Omental fat pad (tissue), 3 donors: ENCODE measurements at regions not wholly inside any gene's neighbourhood (a gene's known extent, or its start where the extent isn't known, plus 50 kb on each side); places are given as distances from the start of the nearest gene placed in this dataset.
"Not testable (repeated sequence)": the region's sequence is repeated elsewhere in the genome, so short reads cannot be mapped to it uniquely, and the experiment has no call there.

Experiments
- ATAC-seq: fragments of 150-250 bp; one replicate; pipeline ENCODE4 v1.9.1; 2016; ENCODE audit warnings: mild to moderate bottlenecking, moderate library complexity; ENCODE audit not compliant: low FRiP score
- DNase-seq: peaks from one replicate; pipeline ENCODE4 v3.0.0-alpha.2; 2019; ENCODE audit warnings: low spot score
- TF ChIP-seq, protein P1 (sequence below), 3 donors: fragments of 450-650 bp; IDR thresholded peaks; one replicate each; pipeline ENCODE4 v1.5.1; 2016 to 2017; ENCODE audit warnings: antibody characterized with exemption in 3 of 3, mild to moderate bottlenecking in 3 of 3, moderate library complexity in 2 of 3

DNA sequence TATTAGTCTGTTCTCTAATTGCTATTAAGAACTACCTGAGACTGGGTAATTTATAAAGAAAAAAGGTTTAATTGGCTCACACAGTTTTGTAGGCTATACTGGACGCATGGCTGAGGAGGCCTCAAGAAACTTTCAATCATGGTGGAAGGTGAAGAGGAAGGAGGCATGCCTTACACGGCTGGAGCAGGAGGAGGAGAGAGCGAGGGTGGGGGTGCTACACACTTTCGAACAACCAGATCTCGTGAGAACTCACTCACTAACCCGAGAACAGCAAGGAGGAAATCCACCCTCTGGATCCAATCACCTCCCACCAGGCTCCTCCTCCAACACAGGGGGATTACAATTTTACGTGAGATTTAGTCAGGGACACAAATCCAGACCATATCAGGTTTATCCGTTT lies 90.0 kb downstream of the RMI1 start:
- no peak for ATAC-seq
- TF ChIP-seq, protein P1, sequence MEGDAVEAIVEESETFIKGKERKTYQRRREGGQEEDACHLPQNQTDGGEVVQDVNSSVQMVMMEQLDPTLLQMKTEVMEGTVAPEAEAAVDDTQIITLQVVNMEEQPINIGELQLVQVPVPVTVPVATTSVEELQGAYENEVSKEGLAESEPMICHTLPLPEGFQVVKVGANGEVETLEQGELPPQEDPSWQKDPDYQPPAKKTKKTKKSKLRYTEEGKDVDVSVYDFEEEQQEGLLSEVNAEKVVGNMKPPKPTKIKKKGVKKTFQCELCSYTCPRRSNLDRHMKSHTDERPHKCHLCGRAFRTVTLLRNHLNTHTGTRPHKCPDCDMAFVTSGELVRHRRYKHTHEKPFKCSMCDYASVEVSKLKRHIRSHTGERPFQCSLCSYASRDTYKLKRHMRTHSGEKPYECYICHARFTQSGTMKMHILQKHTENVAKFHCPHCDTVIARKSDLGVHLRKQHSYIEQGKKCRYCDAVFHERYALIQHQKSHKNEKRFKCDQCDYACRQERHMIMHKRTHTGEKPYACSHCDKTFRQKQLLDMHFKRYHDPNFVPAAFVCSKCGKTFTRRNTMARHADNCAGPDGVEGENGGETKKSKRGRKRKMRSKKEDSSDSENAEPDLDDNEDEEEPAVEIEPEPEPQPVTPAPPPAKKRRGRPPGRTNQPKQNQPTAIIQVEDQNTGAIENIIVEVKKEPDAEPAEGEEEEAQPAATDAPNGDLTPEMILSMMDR (IDR thresholded peaks at IDR 0.05), result no peak
- no peak for DNase-seq

DNA sequence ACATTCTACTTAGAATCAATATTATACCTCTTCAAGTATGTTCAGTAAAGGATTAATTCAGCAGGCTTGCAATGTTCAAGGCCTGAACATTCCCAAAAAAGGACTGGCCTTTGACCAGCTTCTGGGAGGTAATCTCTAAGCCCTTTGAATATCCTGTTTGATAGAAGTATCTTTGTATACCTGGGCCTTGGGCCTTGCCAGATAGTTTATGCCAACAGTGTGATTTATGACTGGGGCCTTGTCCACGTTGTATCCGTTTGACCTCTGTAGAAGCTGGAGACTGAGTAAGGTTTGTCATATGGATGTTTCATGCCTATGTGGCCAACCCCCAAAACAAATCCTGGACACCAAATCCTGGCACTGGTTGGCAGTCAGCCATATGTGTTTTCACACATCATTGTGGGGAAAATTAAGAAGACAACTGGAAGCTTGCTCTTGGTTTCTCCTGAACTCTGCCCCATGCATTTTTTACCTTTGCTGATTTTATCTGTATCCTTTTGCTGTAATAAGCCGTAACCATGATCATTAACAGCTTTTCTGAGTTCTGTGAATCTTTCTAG lies 92.1 kb downstream of the RMI1 start:
- ATAC-seq (no peak), DNase-seq (no peak)
- TF ChIP-seq, protein P1 (IDR thresholded peaks at IDR 0.05), result no peak

DNA sequence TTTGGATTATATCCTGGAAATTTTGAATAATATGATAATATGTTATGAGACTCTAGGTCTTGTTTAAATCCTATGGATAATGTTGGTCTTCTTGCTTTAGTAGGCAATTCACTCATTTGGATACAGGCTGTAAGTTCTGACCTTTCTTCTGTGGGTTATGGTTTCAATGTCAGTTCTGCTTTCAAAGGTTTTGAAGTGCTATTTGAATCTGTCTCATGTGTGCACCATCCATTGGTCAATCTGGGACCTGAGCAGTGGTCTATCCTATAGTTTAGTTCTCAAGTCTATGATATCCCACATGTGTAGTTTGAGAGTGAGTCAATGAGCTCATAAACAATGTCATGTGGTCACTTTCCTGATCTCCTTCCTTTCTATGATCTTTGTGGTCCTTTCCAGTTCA lies 94.4 kb downstream of the RMI1 start:
- ATAC-seq (no peak), DNase-seq (no peak)
- TF ChIP-seq, protein P1 (IDR thresholded peaks at IDR 0.05), result no peak

DNA sequence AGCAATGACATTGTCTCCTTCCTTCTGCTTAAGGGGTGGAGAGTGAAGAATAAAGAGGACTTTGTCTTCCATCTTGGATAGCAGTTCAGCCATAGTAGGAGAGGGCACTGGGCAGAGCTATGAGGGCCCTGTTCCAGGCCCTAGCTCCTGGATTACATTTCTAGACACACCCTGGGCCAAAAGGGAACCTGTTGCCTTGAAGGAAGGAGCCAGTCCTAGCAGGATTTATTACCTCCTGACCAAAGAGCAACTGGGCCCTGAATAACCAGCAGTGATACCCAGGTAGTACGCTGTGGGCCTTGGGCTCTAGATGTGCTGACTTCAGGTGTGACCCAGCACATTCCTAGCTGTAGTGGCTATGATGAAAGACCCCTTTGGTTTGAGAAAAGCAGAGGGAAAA lies 95.8 kb downstream of the RMI1 start:
- ATAC-seq (no peak), DNase-seq (no peak)
- TF ChIP-seq, protein P1 (IDR thresholded peaks at IDR 0.05), result no peak

DNA sequence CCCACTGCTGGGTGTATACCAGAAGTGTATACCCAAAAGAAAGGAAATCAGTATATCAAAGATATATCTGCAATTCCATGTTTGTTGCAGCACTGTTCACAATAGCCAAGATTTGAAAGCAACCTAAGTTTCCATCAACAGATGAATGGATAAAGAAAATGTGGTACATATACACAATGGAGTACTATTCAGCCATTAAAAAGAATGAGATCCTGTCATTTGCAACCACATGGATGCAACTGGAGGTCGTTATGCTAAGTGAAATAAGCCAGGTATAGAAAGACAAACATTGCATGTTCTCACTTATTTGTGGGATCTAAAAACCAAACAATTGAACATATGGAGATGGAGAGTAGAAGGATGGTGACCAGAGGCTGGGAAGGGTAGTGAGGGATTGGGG lies 97.2 kb downstream of the RMI1 start:
- not testable (repeated sequence) for DNase-seq, ATAC-seq

DNA sequence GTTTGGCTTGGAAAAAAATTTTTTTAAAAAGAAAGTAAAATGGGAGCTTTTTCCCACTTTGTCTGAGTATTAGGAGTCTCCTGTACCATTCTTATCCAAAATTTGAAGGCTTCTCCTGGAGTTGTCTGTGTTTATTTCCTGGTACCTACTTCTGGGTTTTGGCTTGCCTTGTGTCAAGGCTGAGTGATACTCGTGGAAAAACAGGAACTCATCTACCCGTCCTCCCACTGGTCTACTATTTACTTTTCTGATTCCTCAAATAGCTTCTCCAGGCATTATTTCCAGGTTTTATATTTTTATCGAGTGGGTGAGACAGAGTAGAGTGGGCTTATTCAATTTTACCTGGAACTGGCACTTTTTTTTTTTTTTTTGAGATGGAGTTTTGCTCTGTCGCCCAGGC lies 99.4 kb downstream of the RMI1 start:
- DNase-seq, result no peak
- ATAC-seq, result no peak
- TF ChIP-seq, protein P1 (IDR thresholded peaks at IDR 0.05), result no peak

DNA sequence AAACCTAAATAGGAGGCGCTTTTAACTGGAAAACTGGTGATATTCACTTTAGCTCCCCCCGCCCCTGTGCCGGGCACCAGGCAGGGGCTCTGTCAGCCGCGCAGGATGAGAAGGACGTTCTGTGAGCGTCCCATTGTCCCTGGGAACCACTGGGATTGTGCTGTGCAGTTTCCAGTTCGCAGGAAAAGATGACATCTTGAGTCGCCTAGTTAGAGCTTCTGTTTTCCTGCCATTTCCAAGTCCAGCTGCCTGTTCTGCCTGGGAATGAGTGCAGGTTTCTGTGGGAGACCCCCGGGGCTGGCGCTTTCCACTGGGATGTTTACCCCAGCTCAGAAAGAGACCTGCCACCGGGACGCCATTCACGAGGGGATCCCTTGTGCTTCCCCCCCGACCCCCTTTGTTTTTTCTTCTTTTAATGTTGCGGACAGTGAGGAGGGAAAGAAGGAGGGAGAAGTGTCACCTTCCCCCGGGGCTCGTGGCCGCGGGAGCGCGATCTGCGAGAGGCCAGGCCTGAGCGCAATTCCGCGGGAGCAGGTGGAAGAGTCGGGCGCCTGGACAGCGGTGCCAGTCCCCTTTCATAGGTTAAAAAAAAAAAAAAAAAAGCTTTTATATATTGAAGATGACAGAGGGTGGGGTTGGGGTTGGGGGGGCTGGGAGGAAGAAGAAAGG lies 121.5 kb downstream of the RMI1 start:
- DNase-seq (no peak), ATAC-seq (no peak)
- TF ChIP-seq, protein P1 (IDR thresholded peaks at IDR 0.05), result no peak
